AG09319 (cell line): ENCODE measurements at regions not wholly inside any gene's neighbourhood (a gene's known extent, or its start where the extent isn't known, plus 50 kb on each side); places are given as distances from the start of the nearest gene placed in this dataset.

Experiments
- DNase-seq: peaks from one replicate; pipeline ENCODE4 v3.0.0-alpha.2; 2010; ENCODE audit warnings: low read depth; ENCODE audit errors: extremely low read depth
- CTCF ChIP-seq: IDR thresholded peaks from 2 replicates; pipeline ENCODE4 v1.5.1; 2011; ENCODE audit warnings: low read depth, mild to moderate bottlenecking, inconsistent platforms, low read length, moderate library complexity

GRCh38 chr11:27582621-27583020 lies 76.1 kb upstream of the LIN7C start:
- TF ChIP-seq CTCF, result no peak
- DNase-seq, result no peak

- DNase-seq, result no peak
- TF ChIP-seq CTCF, result no peak
Measured at GRCh38 chr11:27574342-27574741, 67.8 kb upstream of the LIN7C start.

- TF ChIP-seq CTCF, result no peak
- no peak for DNase-seq
Measured at GRCh38 chr11:27573024-27573423, 66.5 kb upstream of the LIN7C start.

- peak; percentile 37 for DNase-seq
- no peak for TF ChIP-seq CTCF
Measured at GRCh38 chr11:27571154-27571810, 64.7 kb upstream of the LIN7C start.

GRCh38 chr11:27570542-27570941 lies 64.0 kb upstream of the LIN7C start:
- no peak for DNase-seq
- no peak for TF ChIP-seq CTCF

GRCh38 chr11:27563641-27564040 lies 57.1 kb upstream of the LIN7C start:
- no peak for TF ChIP-seq CTCF
- no peak for DNase-seq

GRCh38 chr11:27563201-27563600 lies 56.6 kb upstream of the LIN7C start:
- no peak for DNase-seq
- TF ChIP-seq CTCF, result no peak
